NK-92 treated with Interleukin-12 subunit alpha and Interleukin-12 subunit beta, amount 100 ng/mL, for 24 hours (cell line): ENCODE measurements at regions not wholly inside any gene's neighbourhood (a gene's known extent, or its start where the extent isn't known, plus 50 kb on each side); places are given as distances from the start of the nearest gene placed in this dataset.
"Not testable (repeated sequence)": the region's sequence is repeated elsewhere in the genome, so short reads cannot be mapped to it uniquely, and the experiment has no call there.

Experiments used
- DNase-seq: peaks from one replicate; lab custom pipeline; 2025; lab: John Stamatoyannopoulos, UW

GRCh38 chr13:85603735-85604134 lies 195.5 kb downstream of the SLITRK6 start:
- DNase-seq: no peak

- no peak for DNase-seq
These were observed 197.7 kb downstream of the SLITRK6 start for GRCh38 chr13:85601526-85601925.

GRCh38 chr13:85597790-85598500 lies 201.3 kb downstream of the SLITRK6 start:
- no peak for DNase-seq

GRCh38 chr13:85592211-85592610 lies 207.0 kb downstream of the SLITRK6 start:
- DNase-seq: no peak

- DNase-seq: no peak
These were observed 208.8 kb downstream of the SLITRK6 start for GRCh38 chr13:85590231-85590931.

- no peak for DNase-seq
These were observed 210.2 kb downstream of the SLITRK6 start for GRCh38 chr13:85589021-85589420.

GRCh38 chr13:85588359-85588758 lies 210.9 kb downstream of the SLITRK6 start:
- DNase-seq: no peak

- no peak for DNase-seq
These were observed 212.4 kb downstream of the SLITRK6 start for GRCh38 chr13:85586856-85587255.

GRCh38 chr13:85586422-85586831 lies 212.8 kb downstream of the SLITRK6 start:
- DNase-seq: no peak

- no peak for DNase-seq
These were observed 216.3 kb downstream of the SLITRK6 start for GRCh38 chr13:85582890-85583289.

- DNase-seq: no peak
These were observed 224.1 kb downstream of the SLITRK6 start for GRCh38 chr13:85575110-85575509.

GRCh38 chr13:85567909-85568308 lies 231.3 kb downstream of the SLITRK6 start:
- no peak for DNase-seq

- DNase-seq: no peak
These were observed 233.6 kb downstream of the SLITRK6 start for GRCh38 chr13:85565652-85566051.

- no peak for DNase-seq
These were observed 234.6 kb downstream of the SLITRK6 start for GRCh38 chr13:85564598-85564997.

GRCh38 chr13:85562282-85562681 lies 236.9 kb downstream of the SLITRK6 start:
- no peak for DNase-seq

GRCh38 chr13:85557691-85558467 lies 241.3 kb downstream of the SLITRK6 start:
- DNase-seq: no peak

- no peak for DNase-seq
These were observed 248.2 kb downstream of the SLITRK6 start for GRCh38 chr13:85551012-85551411.

- DNase-seq: no peak
These were observed 249.4 kb downstream of the SLITRK6 start for GRCh38 chr13:85549819-85550218.

- not testable (repeated sequence) for DNase-seq
These were observed 250.4 kb downstream of the SLITRK6 start for GRCh38 chr13:85548845-85549244.

- DNase-seq: no peak
These were observed 253.4 kb downstream of the SLITRK6 start for GRCh38 chr13:85545771-85546170.

GRCh38 chr13:85544756-85545155 lies 254.5 kb downstream of the SLITRK6 start:
- no peak for DNase-seq

GRCh38 chr13:85543144-85543543 lies 256.1 kb downstream of the SLITRK6 start:
- DNase-seq: no peak

- DNase-seq: no peak
These were observed 257.7 kb downstream of the SLITRK6 start for GRCh38 chr13:85541476-85541875.
